22Rv1 (cell line): ENCODE measurements at regions not wholly inside any gene's neighbourhood (a gene's known extent, or its start where the extent isn't known, plus 50 kb on each side); places are given as distances from the start of the nearest gene placed in this dataset.

ENCODE experiments used
- CTCF ChIP-seq: fragments of 450-650 bp; IDR thresholded peaks from 2 replicates; pipeline ENCODE4 v1.5.1; 2017; ENCODE audit warnings: mild to moderate bottlenecking
- ZFX ChIP-seq: fragments of 450-650 bp; IDR thresholded peaks from 2 replicates; pipeline ENCODE4 v1.6.1; 2017; ENCODE audit warnings: antibody characterized with exemption, borderline replicate concordance

DNA sequence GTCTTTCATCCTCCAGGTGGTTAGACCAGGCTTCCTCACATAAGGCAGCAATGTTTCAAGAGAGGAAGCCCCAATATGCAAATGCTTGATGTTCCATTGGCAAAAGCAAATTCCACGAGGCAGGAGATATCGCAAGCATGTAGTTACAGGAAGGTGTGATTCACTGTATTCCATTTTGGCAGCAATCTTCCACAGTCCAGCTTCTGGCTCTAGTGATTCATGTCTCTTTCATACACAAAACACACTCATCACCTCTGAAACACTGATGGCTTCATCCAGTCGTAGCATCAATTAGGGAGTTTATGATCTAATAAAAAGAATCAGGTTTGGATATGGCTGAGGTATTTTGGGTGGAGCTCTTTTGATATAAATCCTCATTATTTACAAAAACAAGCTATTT lies 552.2 kb upstream of the RIOK2 start:
- no peak for TF ChIP-seq CTCF
- no peak for TF ChIP-seq ZFX
